NCI-H774 (cell line): ENCODE measurements at regions not wholly inside any gene's neighbourhood (a gene's known extent, or its start where the extent isn't known, plus 50 kb on each side); places are given as distances from the start of the nearest gene placed in this dataset.
"Not testable (repeated sequence)": the region's sequence is repeated elsewhere in the genome, so short reads cannot be mapped to it uniquely, and the experiment has no call there.

Source experiments
- DNase-seq: peaks from one replicate; lab custom pipeline; 2025; lab: John Stamatoyannopoulos, UW

DNA sequence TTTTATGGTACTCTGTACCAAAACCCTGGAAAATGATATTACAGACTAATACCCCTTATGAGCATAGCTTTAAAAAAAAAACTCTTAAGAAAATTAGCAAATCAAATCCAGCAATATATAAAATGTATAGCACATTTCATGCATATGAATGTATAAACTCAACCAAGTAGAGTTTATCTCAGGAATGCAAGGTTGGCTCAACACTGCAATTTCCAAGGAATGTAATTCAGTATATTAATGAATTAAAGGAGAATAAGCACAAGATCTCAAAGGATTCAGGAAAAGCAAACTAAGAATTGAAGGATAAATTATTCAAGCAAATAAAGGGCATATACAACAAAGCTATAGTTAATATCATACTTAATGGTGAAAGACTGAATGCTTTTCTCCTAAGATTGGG, 61.9 kb upstream of the RPL38 start:
- DNase-seq = no peak

DNA sequence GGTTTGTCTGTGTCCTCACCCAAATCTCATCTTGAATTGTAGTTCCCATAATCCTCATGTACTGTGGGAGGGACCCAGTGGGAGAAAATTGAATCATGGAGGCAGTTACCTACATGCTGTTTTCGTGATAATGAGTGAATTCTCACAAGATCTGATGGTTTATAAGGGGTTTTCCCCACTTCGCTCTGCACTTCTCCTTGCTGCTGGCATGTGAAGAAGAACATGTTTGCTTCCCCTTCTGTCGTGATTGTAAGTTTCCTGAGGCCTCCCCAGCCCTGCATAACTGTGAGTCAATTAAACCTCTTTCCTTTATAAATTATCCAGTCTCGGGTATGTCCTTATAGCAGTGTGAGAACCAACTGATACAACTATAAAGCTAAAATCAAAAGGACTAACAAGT, 60.2 kb upstream of the RPL38 start:
- not testable (repeated sequence) for DNase-seq

DNA sequence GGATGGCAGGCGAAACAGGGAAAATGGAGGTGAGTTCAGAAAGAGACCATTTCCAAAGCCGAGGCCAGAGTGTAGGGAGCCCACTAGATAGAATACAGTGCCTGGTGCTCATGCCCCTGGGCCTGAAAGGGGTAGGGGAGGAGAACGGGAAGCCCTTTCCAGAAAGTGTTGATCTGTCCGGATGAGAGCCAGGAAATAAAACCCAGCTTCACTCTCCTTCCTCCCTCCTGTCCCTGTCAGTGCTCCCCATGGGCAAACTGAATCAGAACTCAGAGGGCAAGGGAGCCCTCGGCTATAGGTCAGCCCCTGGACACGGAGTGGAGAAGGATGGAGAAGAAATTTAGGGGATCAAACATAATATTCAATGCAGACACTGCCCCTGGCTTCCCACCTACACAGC, 57.7 kb upstream of the RPL38 start:
- no peak for DNase-seq

DNA sequence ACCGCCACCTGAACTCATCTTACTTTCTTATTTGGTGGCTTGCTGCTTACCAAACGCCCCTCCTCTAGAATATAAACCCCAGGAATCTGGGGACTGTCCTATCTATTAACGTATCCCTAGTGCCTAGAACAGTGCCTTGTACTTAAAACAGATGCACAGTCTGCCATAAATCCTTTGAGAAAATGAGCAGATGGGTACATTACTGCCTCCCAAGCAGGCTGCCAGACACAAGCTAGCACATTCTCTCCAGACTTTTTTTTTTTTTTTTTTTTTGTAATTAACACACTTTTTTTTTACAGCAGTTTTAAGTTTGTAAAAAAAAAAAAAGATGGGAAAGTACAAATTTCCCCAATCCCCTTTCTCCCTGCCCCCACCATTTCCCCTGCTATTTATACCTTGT, 57.3 kb upstream of the RPL38 start:
- no peak for DNase-seq

DNA sequence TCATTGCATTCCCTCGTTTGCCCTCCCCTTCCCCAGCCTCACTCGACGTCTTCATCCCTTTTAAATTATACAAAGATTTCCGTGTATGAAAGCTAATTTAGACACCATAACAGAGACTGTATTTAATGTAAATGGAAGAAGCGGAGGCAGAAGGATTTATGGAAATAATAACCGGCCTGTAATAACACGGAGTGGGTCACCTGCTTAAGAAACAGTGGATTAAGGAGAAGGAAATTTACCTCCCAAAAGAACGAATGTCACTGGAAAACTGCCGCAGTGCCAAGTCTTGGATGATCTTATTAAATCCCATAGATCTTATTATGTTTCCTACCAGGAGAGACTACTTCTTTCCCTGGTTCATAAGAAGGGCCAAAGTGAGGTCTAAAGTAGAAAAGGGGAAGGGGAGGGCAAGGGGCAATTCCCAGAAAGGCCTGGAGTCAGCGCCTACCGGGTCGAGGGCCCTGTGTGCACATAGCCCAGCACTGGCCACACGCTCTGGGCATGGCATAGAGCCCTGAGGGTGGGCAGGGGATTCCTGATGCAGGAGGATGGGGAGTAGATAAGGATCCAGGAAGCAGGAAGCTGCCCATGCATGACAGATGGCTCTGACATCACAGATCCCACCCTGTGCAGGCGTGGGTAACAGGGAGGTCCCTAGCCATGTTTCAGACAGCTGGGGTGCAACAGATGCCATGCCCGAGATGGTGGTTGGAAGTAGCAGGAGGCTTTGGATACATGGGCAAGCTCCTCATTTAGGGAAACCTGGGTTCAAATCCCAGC, 56.2 kb upstream of the RPL38 start:
- DNase-seq = no peak

DNA sequence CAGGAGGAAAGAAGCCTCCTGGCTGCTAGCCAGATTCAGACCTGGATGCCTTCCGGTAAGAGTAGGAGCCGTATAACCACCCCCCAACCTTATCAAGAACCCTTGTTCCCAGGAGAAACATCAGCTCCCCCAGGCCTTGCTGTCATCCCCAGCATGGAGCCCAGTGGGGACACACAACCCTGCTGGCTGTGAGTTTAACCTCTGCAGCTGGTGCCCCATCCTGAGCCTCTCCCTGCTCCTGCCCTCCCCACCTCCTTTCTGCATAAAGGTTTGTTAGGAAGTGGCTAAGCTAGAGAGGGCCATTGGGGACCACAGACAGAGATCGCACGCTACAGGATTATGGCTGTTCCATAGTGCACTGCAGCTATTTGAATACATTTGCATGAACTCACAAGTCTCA, 55.5 kb upstream of the RPL38 start:
- no peak for DNase-seq

DNA sequence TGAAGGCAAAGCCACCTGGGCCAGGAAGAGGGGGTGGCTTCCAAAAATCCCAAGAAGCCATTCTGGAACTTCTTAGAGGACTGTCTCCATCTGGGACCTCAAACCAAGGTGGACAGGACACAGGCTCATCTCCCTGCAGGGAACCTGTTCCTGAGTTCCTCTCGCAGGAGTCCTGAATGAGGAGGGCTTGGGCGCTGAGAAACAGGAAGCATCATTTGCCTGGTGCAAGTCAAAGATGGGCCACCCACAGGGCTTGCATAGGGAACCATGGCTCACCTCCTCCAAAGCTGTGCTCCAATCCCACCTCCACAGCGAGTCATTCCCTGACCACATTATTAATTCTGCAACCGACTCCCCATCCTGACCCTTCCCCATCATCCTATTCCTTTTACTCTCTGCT, 55.0 kb upstream of the RPL38 start:
- DNase-seq = no peak

DNA sequence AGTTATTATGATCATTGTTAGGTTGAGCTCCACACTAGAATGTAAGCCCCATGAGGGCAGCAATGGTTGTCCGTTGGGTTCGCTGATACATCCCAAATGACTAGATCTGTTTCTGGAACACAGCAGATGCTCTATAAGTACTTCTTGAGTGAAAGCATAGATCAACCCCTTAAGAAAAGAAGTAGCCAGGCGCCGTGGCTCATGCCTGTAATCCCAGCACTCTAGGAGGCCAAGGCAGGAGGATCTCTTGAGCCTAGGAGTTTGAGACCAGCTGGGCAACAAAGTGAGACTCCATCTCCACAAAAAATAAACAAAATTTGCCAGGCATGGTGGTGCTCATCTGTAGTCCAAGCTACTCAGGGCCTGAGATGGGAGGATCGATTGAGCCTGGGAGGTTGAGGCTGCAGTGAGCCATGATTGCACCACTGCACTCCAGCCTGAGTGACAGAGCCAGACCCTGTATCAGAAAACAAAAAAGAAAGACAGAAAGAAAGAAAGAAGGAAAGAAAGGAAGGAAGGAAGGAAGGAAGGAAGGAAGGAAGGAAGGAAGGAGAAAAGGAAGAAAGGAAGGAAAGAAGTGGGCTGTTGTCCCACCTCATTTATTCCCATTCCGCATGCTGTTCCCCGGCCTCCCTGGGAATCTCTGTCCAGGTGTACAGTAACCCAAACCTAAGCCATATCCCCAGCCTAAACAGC, 54.4 kb upstream of the RPL38 start:
- no peak for DNase-seq

DNA sequence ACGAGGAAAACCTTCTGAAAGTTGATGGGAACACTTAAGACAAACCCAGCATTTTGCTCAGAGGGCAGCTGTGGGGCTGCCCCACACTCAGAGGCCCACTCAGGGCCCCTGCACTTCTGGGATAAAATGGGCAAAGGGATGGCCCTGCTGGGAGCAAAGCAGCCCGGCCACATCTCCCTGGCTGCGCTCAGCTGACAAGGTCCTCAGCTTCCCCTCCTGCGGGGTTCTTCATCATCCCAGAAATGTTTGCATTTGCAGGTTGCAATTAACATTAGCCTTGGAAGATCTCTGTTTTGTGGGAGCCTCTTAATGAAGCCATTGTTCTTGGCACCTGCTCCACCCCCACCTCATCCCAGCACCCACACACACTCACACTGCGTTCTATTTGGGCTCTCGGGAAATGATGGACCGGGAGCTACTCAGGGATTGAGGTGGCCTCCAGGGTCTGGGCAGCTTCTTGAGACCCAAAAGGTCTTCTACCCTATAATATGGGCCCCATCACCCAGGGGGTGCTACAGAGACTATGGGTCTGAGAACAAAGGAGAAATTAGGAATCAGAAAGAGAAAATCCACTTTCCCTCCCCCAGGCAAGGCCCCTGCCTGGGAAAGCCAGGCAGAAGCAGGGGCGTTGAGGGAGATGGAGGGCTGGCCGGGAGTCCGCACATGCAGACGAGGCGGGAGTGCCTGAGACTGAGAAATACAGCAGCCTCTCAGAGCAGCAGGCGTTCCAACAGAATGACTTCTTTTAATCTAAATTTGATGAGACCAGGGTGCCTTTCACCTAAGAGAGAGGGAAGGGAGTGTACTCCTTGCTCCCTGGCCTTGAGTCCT, 53.7 kb upstream of the RPL38 start:
- no peak for DNase-seq

DNA sequence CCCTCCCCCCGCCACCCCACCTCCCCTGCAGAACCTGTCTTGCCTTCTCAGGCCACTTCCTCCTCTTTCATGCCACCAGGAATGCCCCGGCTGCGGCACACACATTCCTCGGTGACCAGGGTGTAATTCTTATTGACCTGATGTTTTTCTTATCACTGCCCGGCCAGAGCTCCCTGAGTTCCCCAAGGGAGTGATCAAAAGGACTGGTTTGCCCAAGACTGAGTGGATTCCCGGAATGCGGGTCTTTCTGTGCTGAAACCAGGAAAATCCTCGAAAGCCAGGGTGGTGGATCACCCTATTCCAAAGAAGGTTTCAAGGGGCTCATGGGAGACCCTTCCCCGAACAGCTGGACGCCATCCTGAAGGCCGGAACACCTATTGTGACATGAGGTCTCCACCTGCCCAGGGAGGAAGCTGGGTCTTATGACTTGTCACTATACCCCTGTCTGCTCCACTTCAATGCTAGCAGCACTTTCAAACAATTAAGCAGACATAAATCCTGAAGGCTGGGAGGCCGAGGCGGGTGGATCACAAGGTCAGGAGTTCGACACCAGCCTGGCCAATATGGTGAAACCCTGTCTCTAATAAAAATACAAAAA, 53.0 kb upstream of the RPL38 start:
- DNase-seq = no peak

DNA sequence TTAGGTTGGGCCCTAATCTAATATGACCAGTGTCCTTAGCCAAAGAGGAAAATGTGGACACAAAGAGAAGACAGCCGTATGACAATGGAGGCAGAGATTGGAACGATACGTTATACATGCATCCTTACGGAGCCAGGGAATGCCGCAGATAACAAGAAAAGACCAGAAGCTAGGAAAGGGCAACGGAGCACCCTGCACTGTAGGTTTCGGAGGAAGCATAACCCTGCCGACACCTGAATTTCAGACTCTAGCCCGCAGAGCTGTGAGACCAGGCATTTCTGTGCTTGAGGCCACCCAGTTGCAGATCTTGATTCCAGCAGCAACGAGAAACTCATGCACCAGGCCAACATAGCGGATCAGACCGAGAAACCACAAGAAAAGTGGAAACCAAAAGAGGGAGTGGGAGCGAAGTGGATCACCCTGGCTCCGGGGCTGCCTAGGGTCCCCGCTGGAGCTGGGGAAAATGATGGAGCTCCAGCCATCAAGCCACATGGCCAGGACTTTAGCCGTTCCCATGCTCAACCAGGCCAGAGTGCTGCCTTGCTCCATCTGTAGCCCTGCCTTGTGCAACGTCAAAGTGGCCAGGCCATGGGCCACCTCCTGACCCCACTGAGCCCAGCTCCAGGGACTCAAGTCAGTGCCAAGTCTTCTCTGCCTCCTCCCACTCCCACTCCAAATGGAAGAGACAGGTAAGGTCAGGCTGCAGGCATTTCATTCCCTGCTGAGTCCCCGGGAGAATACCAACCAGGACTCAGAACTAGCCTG, 51.7 kb upstream of the RPL38 start:
- no peak for DNase-seq

DNA sequence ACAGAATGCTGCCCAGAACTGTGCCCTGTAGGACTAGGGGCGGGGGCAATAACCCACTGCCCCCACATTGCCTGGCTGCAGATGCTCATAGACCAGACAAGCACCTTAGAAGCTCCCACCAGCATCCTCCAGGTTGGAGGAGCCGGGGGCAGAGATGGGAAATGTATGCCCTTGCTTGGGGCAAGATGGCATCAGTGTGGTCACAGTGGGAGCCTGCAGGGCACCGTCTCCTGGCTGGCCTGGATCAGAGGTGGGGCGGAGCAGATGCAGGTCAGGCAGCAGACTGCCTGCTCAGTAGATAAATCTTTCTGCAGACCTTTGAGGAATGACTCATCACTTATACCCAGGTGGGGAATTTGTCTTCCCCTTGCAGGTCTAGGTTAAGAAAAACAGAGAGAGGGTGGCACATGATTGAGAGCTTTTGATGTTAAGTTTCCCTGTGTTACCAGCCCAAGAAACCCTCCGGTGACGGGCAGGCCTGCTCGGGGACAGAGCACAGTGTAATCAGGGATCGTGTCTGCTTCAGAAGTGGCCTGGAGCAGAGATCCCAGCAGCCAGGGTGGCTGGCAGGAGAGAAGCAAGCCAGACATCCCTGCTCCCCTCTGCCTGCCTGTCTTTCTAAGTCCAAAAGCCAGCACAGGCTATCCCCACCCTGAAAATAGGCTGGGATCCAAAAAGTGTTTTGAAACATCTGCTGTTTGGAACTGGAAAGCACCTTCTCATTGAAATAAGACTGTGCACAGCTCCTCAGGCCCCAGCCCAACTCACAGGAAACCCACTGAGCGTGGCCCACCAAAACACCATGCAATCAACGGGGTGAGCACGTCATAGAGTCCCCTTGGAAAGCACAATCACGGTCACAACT, 50.7 kb upstream of the RPL38 start:
- DNase-seq = no peak

DNA sequence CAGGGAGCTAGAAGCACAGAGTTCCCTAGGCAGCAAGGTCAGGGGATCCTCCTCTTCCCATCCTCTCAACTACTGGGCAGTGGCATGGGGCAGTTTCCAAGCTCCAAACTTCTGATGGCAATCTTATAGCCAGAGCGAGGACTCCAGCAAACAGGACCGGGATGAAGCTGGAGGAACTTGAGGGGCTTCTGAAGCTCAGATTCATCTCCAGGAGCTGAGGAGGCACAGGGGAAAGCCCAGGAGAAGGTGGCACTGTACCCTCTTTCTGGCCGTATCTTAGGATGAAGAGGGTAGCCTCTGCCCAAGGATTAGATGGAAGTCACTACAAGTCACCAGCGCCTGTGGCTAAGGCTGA, 50.0 kb upstream of the RPL38 start:
- no peak for DNase-seq
